ENCODE measurements at regions not wholly inside any gene's neighbourhood (a gene's known extent, or its start where the extent isn't known, plus 50 kb on each side); places are given as distances from the start of the nearest gene placed in this dataset.

- CTCF ChIA-PET = no interaction called here
- no peak for DNase-seq (ENCODE audit: extremely low spot score)
- no peak for TF ChIP-seq CTCF (IDR thresholded peaks at IDR 0.05; ENCODE audit: control extremely low read depth, extremely low read depth, low read depth, missing control alignments)
- POLR2A ChIA-PET = no interaction called here
These were observed 72.7 kb upstream of the IER5L start for GRCh38 chr9:129250786-129251185.

GRCh38 chr9:129247285-129248153 lies 69.5 kb upstream of the IER5L start:
- no peak for DNase-seq (ENCODE audit: extremely low spot score)
- no peak for TF ChIP-seq CTCF (IDR thresholded peaks at IDR 0.05; ENCODE audit: control extremely low read depth, extremely low read depth, low read depth, missing control alignments)
- POLR2A ChIA-PET = no interaction called here
- CTCF ChIA-PET = no interaction called here

GRCh38 chr9:129245276-129245675 lies 67.2 kb upstream of the IER5L start:
- CTCF ChIA-PET = interaction anchor here (1.3 kb wide), 1 partner anchor 95 kb away, joined by 3 read pairs; no protein-coding TSS in a partner anchor
- POLR2A ChIA-PET = no interaction called here

GRCh38 chr9:129242971-129243561 lies 65.0 kb upstream of the IER5L start:
- no peak for DNase-seq (ENCODE audit: extremely low spot score)
- ChIA-PET POLR2A (no interaction called here), CTCF (no interaction called here)
- no peak for TF ChIP-seq CTCF (IDR thresholded peaks at IDR 0.05; ENCODE audit: control extremely low read depth, extremely low read depth, low read depth, missing control alignments)

More at GRCh38 chr9:129245276-129245675, 67.2 kb upstream of the IER5L start:
- TF ChIP-seq CTCF (IDR thresholded peaks at IDR 0.05; ENCODE audit: control extremely low read depth, extremely low read depth, low read depth, missing control alignments) = no peak
- DNase-seq (ENCODE audit: extremely low spot score) = no peak

GRCh38 chr9:129242191-129242941 lies 64.3 kb upstream of the IER5L start:
- ChIA-PET POLR2A (no interaction called here), CTCF (no interaction called here)
- no peak for DNase-seq (ENCODE audit: extremely low spot score)
- no peak for TF ChIP-seq CTCF (IDR thresholded peaks at IDR 0.05; ENCODE audit: control extremely low read depth, extremely low read depth, low read depth, missing control alignments)

- no peak for TF ChIP-seq CTCF (IDR thresholded peaks at IDR 0.05; ENCODE audit: control extremely low read depth, extremely low read depth, low read depth, missing control alignments)
- DNase-seq (ENCODE audit: extremely low spot score) = no peak
- POLR2A ChIA-PET = no interaction called here
- CTCF ChIA-PET = no interaction called here
These were observed 63.7 kb upstream of the IER5L start for GRCh38 chr9:129241725-129242124.
